ENCODE measurements at regions not wholly inside any gene's neighbourhood (a gene's known extent, or its start where the extent isn't known, plus 50 kb on each side); places are given as distances from the start of the nearest gene placed in this dataset.

DNA sequence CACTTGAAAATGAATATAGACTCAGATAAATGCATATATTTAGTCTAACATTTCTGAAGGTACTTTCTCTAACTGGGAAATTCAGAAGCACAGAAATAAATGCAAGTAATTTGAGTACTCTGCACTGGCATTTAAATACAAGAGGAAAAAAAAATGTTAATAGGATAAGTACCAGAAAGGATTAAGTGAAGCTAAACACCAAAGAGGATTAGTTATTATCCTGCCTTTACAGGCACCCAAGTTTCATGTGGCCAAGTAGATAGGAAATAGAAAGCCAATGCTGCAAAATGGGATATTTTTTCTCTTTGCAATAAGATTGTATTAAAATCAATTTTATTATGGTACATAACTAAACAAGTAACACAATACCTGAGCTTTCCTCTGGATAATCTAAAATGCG lies 762.5 kb downstream of the PCDH7 start:
- H2BK5ac ChIP-seq (ENCODE audit: low read depth, low read length), result no peak overlapping the region
- ChIA-PET CTCF (ENCODE audit: partially characterized antibody) (no interaction called here), POLR2A (ENCODE audit: partially characterized antibody) (no interaction called here)
- H2AFZ ChIP-seq (ENCODE audit: low read length), result no peak overlapping the region
- no peak overlapping the region for H4K5ac ChIP-seq (ENCODE audit: insufficient read length, low read depth, low read length)
- DNase-seq (ENCODE audit: low read depth in 1 of 2, low spot score in 2 of 2) (no peak), FAIRE-seq (no peak)
- H3K4me1 ChIP-seq (replicated peaks in 1 of 4; ENCODE audit: control insufficient read depth in 3 of 4, insufficient read depth in 4 of 4, low read length in 3 of 4), result no peaks in the 10 kb centered on the region
- no peak overlapping the region for H3K18ac ChIP-seq (ENCODE audit: extremely low read depth, low read length)
- H2BK12ac ChIP-seq (ENCODE audit: low read depth, low read length), result no peak overlapping the region
- no peak overlapping the region for H3K14ac ChIP-seq (ENCODE audit: insufficient read length)
- no peak overlapping the region for H3K9ac ChIP-seq (replicated peaks in 1 of 4; ENCODE audit: extremely low read depth in 1 of 4, low read depth in 3 of 4, low read length in 3 of 4)
- no peaks in the 10 kb centered on the region for H3K27me3 ChIP-seq (replicated peaks in 1 of 4; ENCODE audit: control insufficient read depth in 3 of 4, extremely low read depth in 1 of 4, insufficient read depth in 3 of 4, low read length in 3 of 4)
- 80% methylated on average over 1 of the region's 1 CpG; no CpG with 5 or more reads in 1 of the 2 experiments for WGBS, 2 experiments (ENCODE audit: extremely low coverage in 1 of 2, insufficient coverage in 1 of 2, insufficient read length in 1 of 2, insufficient replicate concordance in 2 of 2, low coverage in 1 of 2, low lambda C conversion rate in 2 of 2, missing lambda C conversion rate in 1 of 2)
- H3K23me2 ChIP-seq (ENCODE audit: low read depth, low read length), result no peaks in the 10 kb centered on the region
- H3K79me1 ChIP-seq (ENCODE audit: low read depth, low read length), result no peaks in the 10 kb centered on the region
- H3K79me2 ChIP-seq (ENCODE audit: control insufficient read depth in 1 of 2, insufficient read depth in 2 of 2, low read length in 2 of 2), result no peaks in the 10 kb centered on the region
- H4K20me1 ChIP-seq (replicated peaks in 1 of 2; ENCODE audit: control insufficient read depth in 1 of 2, insufficient read depth in 2 of 2, low read length in 2 of 2), result no peaks in the 10 kb centered on the region
- no peaks in the 10 kb centered on the region for H3K9me3 ChIP-seq (ENCODE audit: insufficient read depth in 2 of 2, low read depth in 1 of 2, low read length in 1 of 2)
- no peak overlapping the region for H2AK5ac ChIP-seq (ENCODE audit: low read depth, low read length)
- H3K4me2 ChIP-seq (ENCODE audit: insufficient read depth in 1 of 2, low read depth in 2 of 2, low read length in 2 of 2), result no peak overlapping the region
- H3K56ac ChIP-seq (replicated peaks; ENCODE audit: insufficient read length, low read depth, low read length), result no peak overlapping the region
- no peak overlapping the region for H2BK20ac ChIP-seq (ENCODE audit: low read length)
- H4K8ac ChIP-seq (ENCODE audit: extremely low read depth, insufficient read depth, low read length), result no peak overlapping the region
- no peak overlapping the region for H3K4me3 ChIP-seq (ENCODE audit: extremely low read depth in 1 of 4, insufficient read depth in 2 of 4, low read depth in 3 of 4, low read length in 4 of 4)
- no peak overlapping the region for H2BK15ac ChIP-seq (ENCODE audit: low read length)
- no peak overlapping the region for H3K23ac ChIP-seq (ENCODE audit: insufficient read length)
- H4K91ac ChIP-seq (replicated peaks; ENCODE audit: insufficient read length, low read length), result no peak overlapping the region
- H2BK120ac ChIP-seq (replicated peaks; ENCODE audit: low read depth, low read length), result no peak overlapping the region
- H3K36me3 ChIP-seq (ENCODE audit: control insufficient read depth in 2 of 4, insufficient read depth in 4 of 4, low read length in 3 of 4), result no peaks in the 10 kb centered on the region
- H3K27ac ChIP-seq (ENCODE audit: low read depth, low read length), result no peak overlapping the region
- H3K4ac ChIP-seq (replicated peaks; ENCODE audit: insufficient read length, low read depth, low read length), result no peak overlapping the region
- TF ChIP-seq SIRT6 (IDR thresholded peaks at IDR 0.05; ENCODE audit: low read length) (no peak), CEBPB (IDR thresholded peaks at IDR 0.05; ENCODE audit: low read depth, low read length) (no peak), TAF7 (optimal IDR thresholded peaks at IDR 0.05; ENCODE audit: borderline replicate concordance, low read depth, low read length) (no peak), RNF2 (IDR thresholded peaks at IDR 0.05; ENCODE audit: borderline replicate concordance, low read depth, low read length, missing control alignments, poor library complexity, severe bottlenecking) (no peak), TCF12 (IDR thresholded peaks at IDR 0.05; ENCODE audit: low read depth, low read length) (no peak), TBP (IDR thresholded peaks at IDR 0.05; ENCODE audit: low read depth, low read length) (no peak), TAF1 (IDR thresholded peaks at IDR 0.05; ENCODE audit: low read depth, low read length) (no peak), BRCA1 (IDR thresholded peaks at IDR 0.05; ENCODE audit: low read depth, low read length) (no peak)
